GM12874 (cell line): ENCODE measurements at regions not wholly inside any gene's neighbourhood (a gene's known extent, or its start where the extent isn't known, plus 50 kb on each side); places are given as distances from the start of the nearest gene placed in this dataset.

Source experiments
- TF ChIP-seq, protein P1 (sequence below): IDR thresholded peaks from 2 replicates; pipeline ENCODE4 v1.5.1; 2011; ENCODE audit warnings: low read depth, mild to moderate bottlenecking, control low read depth, low read length, moderate library complexity; ENCODE audit not compliant: insufficient read depth

- TF ChIP-seq, protein P1, sequence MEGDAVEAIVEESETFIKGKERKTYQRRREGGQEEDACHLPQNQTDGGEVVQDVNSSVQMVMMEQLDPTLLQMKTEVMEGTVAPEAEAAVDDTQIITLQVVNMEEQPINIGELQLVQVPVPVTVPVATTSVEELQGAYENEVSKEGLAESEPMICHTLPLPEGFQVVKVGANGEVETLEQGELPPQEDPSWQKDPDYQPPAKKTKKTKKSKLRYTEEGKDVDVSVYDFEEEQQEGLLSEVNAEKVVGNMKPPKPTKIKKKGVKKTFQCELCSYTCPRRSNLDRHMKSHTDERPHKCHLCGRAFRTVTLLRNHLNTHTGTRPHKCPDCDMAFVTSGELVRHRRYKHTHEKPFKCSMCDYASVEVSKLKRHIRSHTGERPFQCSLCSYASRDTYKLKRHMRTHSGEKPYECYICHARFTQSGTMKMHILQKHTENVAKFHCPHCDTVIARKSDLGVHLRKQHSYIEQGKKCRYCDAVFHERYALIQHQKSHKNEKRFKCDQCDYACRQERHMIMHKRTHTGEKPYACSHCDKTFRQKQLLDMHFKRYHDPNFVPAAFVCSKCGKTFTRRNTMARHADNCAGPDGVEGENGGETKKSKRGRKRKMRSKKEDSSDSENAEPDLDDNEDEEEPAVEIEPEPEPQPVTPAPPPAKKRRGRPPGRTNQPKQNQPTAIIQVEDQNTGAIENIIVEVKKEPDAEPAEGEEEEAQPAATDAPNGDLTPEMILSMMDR: no peak
Measured at GRCh38 chr12:25376985-25377384, 126.3 kb upstream of the KRAS start.

DNA sequence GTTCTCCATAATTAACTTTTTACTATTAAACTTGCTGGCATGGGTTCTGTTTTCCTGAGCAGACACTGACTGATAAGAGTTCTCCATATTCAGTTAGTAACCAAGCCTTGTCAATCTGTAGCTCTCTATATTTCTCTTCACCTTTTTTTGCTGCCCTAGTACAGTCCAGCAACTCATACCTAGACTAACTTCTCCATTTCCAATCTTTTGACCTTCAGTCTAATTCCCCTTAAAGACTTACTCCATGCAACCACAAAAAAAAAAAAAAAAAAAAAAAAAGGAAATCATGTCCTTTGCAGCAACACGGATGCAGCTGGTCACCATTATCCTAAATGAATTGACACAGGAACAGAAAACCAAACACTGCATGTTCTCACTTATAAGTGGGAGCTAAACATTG lies 125.7 kb upstream of the KRAS start:
- TF ChIP-seq, protein P1: no peak

- TF ChIP-seq, protein P1: no peak
Measured at GRCh38 chr12:25372969-25373817, 122.5 kb upstream of the KRAS start.

DNA sequence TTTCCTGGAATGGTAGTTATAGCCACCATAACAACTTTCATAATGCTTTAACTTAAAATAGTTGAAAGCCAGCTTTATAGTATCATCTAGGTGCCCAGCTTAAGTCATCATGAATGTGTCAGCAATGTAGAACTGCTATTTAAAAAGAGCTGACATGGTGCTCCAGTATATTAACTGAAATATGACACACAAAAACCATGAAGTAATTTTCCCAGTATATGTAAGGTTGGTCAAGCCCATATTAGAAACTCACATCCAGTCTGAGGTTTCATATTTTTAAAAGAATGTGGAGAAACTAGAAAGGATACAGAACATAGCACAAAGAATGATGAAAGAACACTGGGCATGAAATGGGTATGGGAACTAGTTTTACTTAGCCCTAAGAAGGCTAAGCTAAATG lies 121.3 kb upstream of the KRAS start:
- TF ChIP-seq, protein P1: no peak

GRCh38 chr12:25368557-25368956 lies 117.8 kb upstream of the KRAS start:
- TF ChIP-seq, protein P1: no peak

DNA sequence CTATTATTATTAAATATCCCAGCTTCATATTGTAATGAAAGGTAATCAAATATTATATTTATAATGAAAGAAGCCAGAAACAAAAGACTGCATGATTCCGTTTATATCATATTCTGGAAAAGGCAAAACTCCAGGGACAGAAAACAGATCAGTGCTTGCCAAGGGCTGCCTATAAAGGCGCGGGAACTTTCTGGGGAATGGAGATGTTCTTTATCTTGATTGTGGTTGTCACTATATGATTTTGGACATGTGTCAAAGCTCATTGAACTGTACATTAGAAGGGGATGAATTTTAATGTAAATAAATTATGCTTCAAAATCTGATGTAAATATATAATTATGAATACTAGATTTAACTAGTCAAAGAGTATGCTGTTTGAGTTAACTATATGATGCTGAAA lies 115.4 kb upstream of the KRAS start:
- TF ChIP-seq, protein P1: no peak

GRCh38 chr12:25365340-25365730 lies 114.6 kb upstream of the KRAS start:
- TF ChIP-seq, protein P1: no peak
